OCI-M2 (cell line): ENCODE measurements at regions not wholly inside any gene's neighbourhood (a gene's known extent, or its start where the extent isn't known, plus 50 kb on each side); places are given as distances from the start of the nearest gene placed in this dataset.
"Not testable (repeated sequence)": the region's sequence is repeated elsewhere in the genome, so short reads cannot be mapped to it uniquely, and the experiment has no call there.

Source experiments
- DNase-seq: peaks from one replicate; lab custom pipeline; 2025; ENCODE audit not compliant: unreplicated experiment; lab: John Stamatoyannopoulos, UW

- DNase-seq = no peak
Observed at GRCh38 chr3:124043023-124043422, 51.1 kb upstream of the ROPN1 start.

GRCh38 chr3:124044956-124045355 is 53.0 kb upstream of the ROPN1 start:
- no peak for DNase-seq

GRCh38 chr3:124048967-124049798 is 57.3 kb upstream of the ROPN1 start:
- no peak for DNase-seq

- DNase-seq = no peak
Observed at GRCh38 chr3:124051636-124052035, 59.7 kb upstream of the ROPN1 start.

GRCh38 chr3:124053871-124054270 is 61.9 kb upstream of the ROPN1 start:
- DNase-seq = no peak

GRCh38 chr3:124056846-124057245 is 64.9 kb upstream of the ROPN1 start:
- DNase-seq = no peak

- no peak for DNase-seq
Observed at GRCh38 chr3:124057420-124057819, 65.5 kb upstream of the ROPN1 start.

- no peak for DNase-seq
Observed at GRCh38 chr3:124059580-124059979, 67.7 kb upstream of the ROPN1 start.

GRCh38 chr3:124063197-124063909 is 71.4 kb upstream of the ROPN1 start:
- DNase-seq = no peak

- no peak for DNase-seq
Observed at GRCh38 chr3:124064050-124064449, 72.1 kb upstream of the ROPN1 start.

- DNase-seq = not testable (repeated sequence)
Observed at GRCh38 chr3:124066543-124066942, 74.6 kb upstream of the ROPN1 start.

- DNase-seq = not testable (repeated sequence)
Observed at GRCh38 chr3:124069706-124070105, 77.8 kb upstream of the ROPN1 start.

- DNase-seq = not testable (repeated sequence)
Observed at GRCh38 chr3:124075090-124075489, 83.2 kb upstream of the ROPN1 start.

GRCh38 chr3:124075753-124076152 is 83.8 kb upstream of the ROPN1 start:
- no peak for DNase-seq

- DNase-seq = no peak
Observed at GRCh38 chr3:124076235-124076634, 84.3 kb upstream of the ROPN1 start.

GRCh38 chr3:124078953-124079911 is 87.3 kb upstream of the ROPN1 start:
- DNase-seq = no peak

GRCh38 chr3:124079912-124080276 is 88.0 kb upstream of the ROPN1 start:
- no peak for DNase-seq

GRCh38 chr3:124082343-124082742 is 90.4 kb upstream of the ROPN1 start:
- no peak for DNase-seq

GRCh38 chr3:124084022-124084881 is 92.3 kb upstream of the ROPN1 start:
- DNase-seq = no peak

- no peak for DNase-seq
Observed at GRCh38 chr3:124088801-124089200, 96.9 kb upstream of the ROPN1 start.
